GM21447 (cell line): ENCODE measurements at regions not wholly inside any gene's neighbourhood (a gene's known extent, or its start where the extent isn't known, plus 50 kb on each side); places are given as distances from the start of the nearest gene placed in this dataset.
A peak's percentile ranks its signal among the peaks of the same experiment; 100 is the strongest.
"Not testable (repeated sequence)": the region's sequence is repeated elsewhere in the genome, so short reads cannot be mapped to it uniquely, and the experiment has no call there.

Experiments
- ATAC-seq: cut with Tn5 transposase; IDR thresholded peaks from one replicate; pipeline ENCODE4 v1.9.1; 2021; ENCODE audit not compliant: unreplicated experiment

DNA sequence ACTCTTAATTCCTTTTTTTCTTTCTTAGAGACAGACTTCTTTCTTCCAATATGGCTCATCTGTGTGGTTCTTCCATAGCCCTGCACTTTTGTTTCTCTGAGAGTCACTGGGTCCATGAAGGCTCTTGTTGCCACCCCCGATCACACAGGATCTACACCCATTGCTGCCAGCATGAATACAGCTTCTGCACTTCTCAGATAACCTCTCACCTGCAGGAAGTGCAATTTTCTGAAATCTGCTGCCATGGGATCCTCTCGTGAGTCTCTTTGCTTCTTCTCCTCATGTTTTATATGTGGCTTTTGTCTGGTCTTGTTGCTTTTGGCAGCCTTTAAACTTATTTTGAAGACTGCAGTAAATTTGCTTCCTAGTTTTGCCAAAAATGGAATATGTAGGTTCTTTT, 171.2 kb downstream of the TMEM167A start:
- no peak for ATAC-seq

DNA sequence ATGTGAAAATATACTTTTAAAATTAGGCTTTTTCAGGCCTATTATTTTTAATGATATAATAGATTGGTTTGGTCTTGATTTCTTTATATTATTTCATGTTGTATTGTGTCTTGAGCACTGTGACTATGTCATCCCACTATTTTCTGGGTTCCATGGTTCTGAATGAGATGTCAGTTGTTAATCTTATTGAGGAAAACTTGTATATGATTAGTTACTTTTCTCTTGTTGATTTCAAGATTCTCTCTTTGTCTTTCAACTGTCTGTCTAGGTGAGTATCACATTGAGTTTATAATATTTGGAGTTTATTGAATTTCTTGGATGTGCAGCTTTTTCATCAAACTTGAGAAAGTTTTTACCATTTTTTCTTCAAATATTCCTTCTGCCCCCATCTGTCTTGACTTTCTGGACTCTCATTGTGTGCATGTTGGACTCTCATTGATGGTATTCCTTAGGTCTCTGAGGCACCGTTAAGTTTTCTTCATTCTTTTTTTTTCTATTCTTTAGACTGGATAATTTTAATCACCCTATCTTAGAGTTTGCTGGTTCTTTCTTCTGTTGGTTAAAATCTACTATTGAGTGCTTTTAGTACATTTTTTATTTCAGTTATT, 175.8 kb downstream of the TMEM167A start:
- no peak for ATAC-seq

DNA sequence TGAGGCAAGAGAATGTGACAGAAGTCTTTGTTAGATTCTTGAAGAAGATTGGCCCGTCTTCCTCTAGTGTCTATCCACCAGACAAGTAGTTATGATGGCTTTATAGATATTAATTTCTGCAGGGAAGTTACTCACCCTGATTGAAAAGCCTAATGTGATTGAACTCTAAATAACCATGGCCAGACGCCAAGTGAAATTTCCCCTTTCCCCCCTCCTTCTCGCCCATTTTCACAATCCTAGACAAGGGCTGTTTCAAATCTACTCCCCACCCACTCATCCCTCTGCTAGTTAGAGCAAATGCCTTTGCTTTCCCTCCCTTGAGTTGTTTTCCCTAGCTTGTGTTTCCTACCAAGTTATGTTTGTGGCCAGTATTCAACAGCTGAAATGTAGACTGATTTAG, 182.5 kb downstream of the TMEM167A start:
- ATAC-seq, result no peak

DNA sequence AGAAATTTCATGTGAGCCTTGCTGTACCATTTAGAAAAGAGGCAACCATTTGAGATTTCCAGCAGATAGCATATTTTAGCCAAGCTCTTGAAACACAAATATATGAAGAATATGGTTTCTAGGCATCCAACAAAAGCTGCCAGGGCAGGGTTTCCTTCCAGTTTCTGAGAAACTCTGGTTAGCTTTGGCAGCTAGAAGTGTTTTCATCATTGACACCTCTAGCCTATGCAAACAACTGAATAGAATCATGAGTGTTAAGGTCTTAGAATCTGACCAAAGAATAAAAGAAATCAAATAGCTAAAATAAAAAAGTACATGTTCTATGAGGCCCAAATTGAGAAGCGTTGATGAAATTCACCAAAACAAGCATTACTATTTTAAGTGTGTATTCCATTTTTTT, 188.1 kb downstream of the TMEM167A start:
- ATAC-seq, result no peak

DNA sequence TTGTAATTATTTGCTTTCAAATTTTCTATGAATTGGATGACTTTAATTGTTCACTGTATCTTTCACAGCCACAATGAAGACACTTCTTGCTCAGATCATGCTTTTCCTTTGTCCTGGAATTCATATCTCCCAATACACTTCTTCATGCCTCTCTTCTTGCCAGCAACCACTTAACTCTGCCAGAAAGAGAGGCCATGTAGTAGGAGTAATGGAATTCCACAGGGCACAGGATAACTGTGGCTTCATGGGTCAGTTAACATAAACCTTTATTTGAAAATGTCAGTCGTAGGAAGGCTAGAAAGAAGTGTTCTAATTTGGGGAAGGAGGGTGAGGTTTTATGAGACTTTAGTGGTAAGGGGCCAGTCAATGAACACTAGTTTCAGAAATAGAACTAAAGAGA, 190.3 kb downstream of the TMEM167A start:
- ATAC-seq, result no peak

DNA sequence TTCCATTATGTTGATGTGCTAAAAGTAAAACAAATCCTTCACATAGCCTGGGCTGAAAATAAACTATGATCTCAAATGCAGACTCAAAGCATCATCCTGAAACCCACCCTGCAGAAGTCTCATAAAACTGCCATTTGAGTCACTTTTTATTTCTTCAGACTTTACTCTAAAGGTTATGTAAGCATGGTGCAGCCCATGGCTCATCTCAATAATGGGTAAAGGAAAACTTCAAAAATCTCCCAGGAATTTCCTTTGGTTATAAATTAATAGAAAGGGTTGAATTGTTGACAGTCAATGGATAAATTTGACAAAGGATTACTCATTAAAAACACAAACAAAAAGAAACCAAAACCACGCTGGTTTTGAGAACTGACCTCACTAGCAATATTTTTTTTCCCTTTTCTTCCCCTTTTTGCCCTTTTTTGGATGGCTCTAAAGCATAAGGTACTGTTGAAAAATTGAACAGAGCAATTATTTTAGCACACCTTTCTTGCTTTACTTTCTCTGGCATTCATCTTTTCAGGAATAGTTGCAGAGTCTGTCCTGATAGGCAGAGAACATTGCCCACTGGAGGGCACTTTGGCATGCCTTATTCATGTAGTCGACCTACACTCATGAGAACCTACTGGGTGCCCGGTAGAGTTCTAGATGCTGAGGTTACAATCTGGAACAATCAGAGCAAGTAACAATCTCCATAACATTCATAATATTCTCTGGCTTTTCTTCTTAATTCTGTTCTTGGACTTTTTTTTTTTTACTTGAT, 191.4 kb downstream of the TMEM167A start:
- ATAC-seq, result peak; percentile 57

DNA sequence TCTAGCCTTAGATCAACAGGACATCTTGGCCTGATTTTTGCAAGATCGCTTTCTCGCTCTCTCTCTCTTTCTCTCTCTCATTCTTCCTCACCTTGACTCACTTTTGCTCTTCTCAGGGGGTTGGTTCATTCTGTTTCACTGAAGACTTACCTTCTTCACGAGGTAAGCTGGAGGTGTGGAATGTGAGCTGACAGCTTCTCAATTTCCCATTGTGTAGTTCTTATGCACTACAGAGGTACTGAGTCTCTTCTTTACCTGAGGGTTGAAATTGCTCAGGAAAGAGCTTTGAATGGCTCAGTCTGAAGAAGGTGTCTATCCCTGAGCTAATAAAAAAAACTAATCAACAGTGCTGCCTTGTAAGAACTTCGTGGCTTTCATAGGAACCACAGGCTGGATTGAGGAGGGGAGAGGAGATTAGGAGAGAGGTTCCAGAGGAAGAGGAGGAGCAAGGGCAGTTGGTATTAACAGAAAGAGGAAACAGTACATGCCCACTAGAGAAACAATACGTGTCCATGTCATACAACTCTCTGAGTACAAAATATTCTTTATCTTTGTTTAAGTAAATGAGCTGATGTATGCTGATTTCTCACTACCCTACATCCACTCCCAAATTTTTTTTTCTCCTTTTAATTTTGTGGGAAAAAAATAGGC, 192.2 kb downstream of the TMEM167A start:
- ATAC-seq, result no peak

DNA sequence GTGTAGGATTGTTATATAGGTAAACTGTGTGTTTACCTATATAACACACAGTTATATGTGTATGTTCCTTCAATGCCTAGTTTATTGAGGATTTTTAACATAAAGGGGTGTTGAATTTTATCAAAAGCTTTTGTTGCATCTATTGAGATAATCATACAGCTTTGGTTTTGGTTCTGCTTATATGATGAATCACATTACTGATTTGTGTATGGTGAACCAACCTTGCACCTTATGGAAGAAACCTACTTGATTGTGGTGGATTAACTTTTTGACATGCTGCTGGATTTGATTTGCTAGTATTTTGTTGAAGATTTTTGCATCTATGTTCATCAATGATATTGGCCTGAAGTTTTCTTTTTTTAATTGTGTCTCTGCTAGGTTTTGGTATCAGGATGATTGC, 194.9 kb downstream of the TMEM167A start:
- no peak for ATAC-seq

DNA sequence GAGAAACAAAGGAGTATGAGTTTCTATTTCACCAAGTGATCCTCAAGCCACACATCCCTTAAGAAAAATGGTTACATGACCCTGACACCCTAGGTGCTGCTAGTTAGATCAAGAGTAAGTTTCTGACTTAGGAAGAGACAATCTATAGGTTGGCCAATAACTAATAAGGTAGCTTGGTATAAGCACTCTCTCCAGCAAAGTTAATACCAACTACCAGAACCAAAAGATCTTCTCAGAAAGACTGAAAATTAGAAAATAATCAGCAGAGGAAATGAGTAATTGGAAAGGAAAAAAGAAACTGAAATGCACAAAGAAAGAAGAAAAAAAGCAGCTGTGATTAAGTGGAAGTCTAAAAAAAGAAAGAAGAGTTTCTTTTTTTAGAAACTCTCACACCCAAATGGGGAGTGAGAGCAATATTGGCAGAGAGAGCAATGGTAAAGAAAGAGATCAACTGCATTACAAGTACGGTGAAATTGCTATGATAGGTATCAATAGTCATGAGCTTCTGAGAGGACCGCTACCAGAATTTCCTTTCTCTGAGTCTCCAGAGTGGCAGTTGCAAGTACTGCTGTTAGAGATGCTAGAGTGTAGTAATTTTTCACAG, 195.5 kb downstream of the TMEM167A start:
- peak; percentile 56 for ATAC-seq

DNA sequence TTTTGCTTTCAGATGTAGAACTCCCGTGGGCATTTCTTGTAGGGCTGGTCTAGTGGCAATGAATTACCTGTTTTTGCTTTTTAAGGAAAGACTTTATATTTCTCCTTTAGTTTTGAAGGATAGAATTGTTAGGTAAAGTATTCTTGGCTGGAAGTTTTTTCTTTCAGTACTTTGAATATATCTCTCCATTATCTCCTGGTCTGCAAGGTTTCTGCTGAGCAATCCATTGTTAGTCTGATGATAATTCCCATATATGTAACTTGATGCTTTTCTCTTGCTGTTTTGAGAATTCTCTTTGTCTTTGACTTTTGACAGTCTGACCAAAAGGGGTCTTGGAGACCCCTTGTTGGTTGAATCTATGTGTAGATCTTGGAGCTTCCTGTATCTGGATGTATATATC, 198.1 kb downstream of the TMEM167A start:
- no peak for ATAC-seq

DNA sequence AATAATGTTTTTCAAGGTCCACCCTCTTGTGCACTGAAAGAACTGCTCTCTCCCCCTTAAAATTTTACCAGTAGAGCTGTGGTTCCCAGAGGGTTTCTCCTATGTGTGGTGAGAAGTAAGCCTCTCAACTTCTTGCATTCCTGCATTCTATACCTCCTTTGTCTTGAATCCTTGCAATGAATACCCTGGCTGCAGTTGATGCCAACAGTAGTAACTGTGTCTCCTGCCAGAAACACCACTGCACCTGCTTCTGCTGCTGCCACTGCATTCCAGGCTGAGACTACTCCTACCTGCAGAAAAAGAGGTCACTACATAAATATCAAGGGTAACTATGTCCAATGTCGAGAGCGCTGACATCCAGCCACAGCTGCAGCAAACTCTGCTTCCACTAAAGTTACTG, 203.7 kb downstream of the TMEM167A start:
- no peak for ATAC-seq

DNA sequence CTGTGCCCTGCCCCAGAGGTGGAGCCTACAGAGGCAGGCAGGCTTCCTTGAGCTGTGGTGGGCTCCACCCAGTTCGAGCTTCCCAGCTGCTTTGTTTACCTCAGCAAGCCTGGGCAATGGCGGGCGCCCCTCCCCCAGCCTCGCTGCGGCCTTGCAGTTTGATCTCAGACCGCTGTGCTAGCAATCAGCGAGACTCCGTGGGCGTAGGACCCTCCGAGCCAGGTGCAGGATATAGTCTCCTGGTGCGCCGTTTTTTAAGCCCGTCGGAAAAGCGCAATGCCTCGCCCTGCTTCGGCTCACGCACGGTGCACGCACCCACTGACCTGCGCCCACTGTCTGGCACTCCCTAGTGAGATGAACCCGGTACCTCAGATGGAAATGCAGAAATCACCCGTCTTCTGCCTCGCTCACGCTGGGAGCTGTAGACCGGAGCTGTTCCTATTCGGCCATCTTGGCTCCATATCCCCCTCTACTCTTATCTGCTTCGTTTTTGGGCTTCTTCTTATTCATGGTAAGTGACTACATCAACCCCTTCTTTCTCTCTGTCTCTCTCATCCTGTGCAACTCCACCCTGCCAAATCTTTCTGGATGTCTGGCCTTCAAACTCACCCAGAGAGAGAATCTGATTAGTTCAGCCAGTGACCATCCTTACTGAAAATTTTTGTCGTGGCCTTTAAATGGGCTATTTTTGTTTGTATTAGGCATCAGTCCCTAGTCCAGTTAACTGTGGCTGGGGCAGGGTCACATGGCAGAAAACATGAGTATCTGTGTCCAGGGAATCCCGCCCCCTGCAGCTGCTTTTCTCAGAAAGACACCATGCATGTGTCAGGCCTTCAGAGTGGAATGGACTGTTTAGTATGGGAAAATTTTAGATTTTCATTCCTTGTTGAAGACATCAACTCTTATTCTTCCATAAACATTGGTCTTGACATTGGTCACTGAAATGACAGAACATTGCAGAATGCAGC, 204.6 kb downstream of the TMEM167A start:
- ATAC-seq, result not testable (repeated sequence)

DNA sequence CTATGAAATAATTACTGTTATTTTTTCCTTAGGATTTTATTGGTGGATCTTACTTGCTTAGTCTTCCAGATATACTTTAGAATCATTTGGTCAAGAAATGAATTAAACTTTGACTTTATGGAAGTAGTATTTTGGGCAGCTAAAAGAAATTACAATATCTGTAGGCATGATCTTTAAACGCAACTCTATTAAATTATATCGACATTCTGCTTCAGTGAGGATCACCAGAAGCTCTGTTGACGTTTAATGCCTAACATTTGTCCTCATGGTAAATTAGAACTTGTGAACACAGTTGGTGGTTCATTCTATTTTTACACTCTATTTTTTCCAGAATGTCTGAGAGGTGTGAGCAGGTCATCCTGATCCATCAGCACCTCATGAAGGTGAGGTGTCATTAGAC, 211.6 kb downstream of the TMEM167A start:
- ATAC-seq, result no peak

DNA sequence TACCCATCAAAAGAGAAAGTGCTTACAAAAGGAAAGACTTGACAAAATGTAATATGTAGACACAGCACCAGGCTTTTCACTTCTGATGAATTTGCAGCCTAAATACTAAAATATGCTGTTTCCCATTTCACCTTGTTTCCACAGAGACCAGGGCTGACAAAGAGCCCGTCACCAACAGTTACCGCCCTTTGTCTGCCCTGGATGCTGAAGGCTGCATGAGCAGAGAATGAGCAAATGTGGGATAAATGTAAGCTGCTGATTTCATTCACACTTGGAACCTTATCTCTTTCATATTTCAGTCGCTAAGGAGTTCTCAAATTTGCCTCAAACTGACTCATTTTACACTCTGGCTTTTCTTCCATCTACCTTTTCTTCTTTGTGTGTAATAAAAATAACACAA, 213.9 kb downstream of the TMEM167A start:
- ATAC-seq, result no peak

DNA sequence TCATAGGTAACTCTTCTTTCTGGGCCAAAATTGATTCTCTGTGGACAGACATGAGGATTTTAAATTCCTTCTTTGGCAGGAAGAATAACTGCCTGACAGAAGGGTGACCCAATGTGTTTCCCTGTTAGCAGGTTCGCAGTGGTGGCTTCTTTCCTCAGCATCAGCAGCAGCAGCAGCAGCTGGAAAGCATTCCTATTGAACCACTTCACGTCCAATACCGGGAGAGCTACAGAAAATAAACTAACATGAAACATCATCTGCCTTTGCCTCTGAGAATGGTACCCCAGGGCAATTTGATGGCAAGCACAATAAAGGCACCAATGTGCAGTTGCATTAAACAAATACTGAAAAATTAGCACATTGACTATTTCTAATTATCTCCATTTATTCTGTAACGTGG, 214.5 kb downstream of the TMEM167A start:
- no peak for ATAC-seq

DNA sequence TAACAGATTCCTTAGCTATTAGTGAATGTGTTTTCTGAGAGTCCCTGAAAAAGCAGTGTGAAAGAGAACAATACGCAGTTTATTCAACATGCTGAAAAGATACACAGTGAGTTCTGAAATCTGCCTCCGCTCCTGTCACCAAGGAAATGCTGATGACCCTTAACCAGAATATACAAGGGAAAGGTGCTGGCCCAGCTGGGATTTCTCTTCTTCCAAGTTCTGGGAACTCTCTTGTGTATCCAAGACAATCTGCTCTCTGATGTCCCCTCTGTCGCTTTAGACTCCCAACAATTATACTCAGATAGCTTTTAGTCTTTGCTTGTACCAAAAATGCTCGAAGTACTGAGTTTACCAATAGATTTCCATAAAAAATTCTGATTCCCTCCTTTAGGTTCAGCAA, 214.9 kb downstream of the TMEM167A start:
- ATAC-seq, result no peak

DNA sequence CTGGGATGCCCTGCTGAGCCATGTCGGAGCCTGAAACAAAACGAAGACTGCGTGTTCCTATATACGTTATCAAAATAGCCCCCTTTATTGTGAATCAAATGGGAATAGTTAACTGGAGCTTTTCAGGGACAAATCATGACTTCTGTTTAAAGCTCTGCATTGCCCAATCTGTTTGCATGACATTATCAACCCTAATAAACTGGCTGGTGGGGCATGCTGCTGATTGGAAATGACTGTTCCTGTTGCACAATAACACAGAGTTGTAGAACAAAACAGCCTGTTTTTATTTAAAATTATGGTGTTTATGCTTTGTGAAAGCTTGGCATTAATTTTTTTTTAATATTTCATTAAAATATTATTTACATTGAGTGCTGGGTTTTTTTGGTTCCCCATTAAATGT, 215.5 kb downstream of the TMEM167A start:
- ATAC-seq, result no peak

DNA sequence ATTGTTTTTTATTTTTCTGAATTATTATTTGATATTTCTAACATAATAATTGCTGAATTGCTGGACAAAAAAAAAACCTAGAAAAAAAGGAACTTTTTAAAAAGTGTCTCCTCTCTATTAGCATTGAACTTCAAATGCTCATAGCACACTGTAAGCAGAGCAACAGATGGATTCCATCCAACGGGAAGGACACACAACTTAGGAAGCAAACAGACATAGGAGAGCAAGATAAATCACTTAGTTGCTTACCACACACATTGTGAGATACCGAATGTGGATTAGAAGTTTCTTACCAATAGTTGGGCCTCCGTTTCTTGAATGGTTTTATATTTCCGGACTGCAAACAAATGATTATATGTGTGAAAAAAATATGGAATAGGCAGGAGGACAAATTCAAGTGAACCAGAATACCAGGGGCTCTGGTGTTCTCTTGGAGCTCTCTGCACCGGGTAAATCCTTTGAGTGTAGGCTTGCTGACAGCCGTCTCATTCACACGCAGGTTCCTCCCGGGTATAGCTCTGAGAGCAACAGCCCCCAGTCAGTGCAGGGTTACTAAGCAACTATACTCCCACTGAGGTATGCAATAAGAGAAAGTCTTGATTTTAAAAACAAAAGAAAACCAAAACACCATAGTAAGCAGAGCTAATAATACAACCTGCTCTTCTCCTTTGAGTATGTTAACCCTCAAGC, 217.6 kb downstream of the TMEM167A start:
- ATAC-seq, result no peak

DNA sequence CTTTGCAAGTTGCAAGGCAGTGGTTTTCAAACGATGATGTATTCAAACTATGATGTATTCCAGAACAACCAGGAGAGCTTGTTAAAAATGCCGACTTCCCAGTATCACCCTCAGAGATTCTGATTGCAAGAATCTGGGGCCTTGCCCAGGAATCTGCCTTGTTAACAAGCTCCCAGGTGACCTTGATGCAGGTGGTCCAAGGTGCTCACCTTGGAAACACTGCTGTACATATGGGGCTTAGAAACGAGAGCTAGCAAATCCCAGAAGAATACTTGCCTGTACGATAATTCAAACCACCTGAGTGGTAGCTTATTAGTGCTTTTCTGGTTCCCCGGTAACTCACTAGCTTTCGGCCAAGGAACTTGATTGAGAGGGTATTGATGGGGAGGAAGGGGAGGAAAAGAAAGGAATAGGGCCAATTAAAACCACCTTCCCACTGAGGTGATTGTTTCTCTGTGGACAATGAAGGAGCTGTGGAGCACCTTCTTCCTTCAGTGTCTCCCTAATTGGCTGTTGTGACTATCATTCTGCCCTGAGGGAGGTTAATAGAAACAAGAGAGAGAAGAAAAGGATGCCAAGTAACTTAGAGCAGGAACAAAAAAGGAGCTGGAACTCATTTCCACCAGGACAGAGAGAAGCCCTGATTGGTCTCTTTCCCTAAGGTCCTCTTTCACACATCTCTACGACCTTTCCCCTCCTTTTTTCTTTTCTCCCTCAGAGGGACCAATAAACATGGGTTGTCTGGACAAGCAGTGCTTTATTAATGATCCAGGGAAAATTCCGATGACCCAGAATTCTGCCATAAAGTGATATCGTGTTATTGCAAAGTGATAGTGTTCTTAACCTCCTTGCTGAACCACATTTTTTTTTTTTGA, 218.8 kb downstream of the TMEM167A start:
- ATAC-seq, result no peak
